Testis (tissue), 2 donors: ENCODE measurements at regions not wholly inside any gene's neighbourhood (a gene's known extent, or its start where the extent isn't known, plus 50 kb on each side); places are given as distances from the start of the nearest gene placed in this dataset.

Experiments used
- CTCF ChIP-seq, 3 experiments: fragments of 450-650 bp in 2 of 3; fragments of 200-600 bp in 1 of 3; sonication (generic) in 1 of 3; IDR thresholded peaks; one replicate each; pipeline ENCODE4 v1.5.1; 2016 to 2019; ENCODE audit warnings: antibody characterized with exemption in 3 of 3, mild to moderate bottlenecking in 2 of 3, moderate library complexity in 1 of 3
- POLR2A ChIP-seq: fragments of 450-650 bp; IDR thresholded peaks from one replicate; pipeline ENCODE4 v1.6.1; 2017; ENCODE audit warnings: antibody characterized with exemption, mild to moderate bottlenecking, moderate library complexity

- TF ChIP-seq CTCF (IDR thresholded peaks at IDR 0.05) = no peak
- TF ChIP-seq POLR2A = no peak
Measured at GRCh38 chr20:56733967-56734366, 104.9 kb downstream of the TFAP2C start.
